Effector memory CD4-positive, alpha-beta T cell (primary cell): ENCODE measurements at regions not wholly inside any gene's neighbourhood (a gene's known extent, or its start where the extent isn't known, plus 50 kb on each side); places are given as distances from the start of the nearest gene placed in this dataset.

Experiments
- DNase-seq, 3 donors: peaks; one replicate each; pipeline ENCODE4 v3.0.0-alpha.2; 2020
- H3K27ac ChIP-seq: 2 replicates; pipeline ENCODE4 v1.7.0; 2013; ENCODE audit warnings: mild to moderate bottlenecking, low read length, moderate library complexity; ENCODE audit not compliant: insufficient read depth, poor library complexity, severe bottlenecking
- H3K27me3 ChIP-seq: replicated peaks from 2 replicates; pipeline ENCODE4 v1.7.0; 2013; ENCODE audit warnings: mild to moderate bottlenecking, low read length; ENCODE audit not compliant: insufficient read depth, control insufficient read depth, poor library complexity, severe bottlenecking
- H3K36me3 ChIP-seq: 2 replicates; pipeline ENCODE4 v1.7.0; 2013; ENCODE audit warnings: mild to moderate bottlenecking, low read length, moderate library complexity; ENCODE audit not compliant: control insufficient read depth, insufficient read depth
- H3K4me1 ChIP-seq: 2 replicates; pipeline ENCODE4 v1.7.0; 2013; ENCODE audit warnings: low read length, mild to moderate bottlenecking; ENCODE audit not compliant: control insufficient read depth, insufficient read depth, poor library complexity, severe bottlenecking
- H3K4me3 ChIP-seq: 2 replicates; pipeline ENCODE4 v1.7.0; 2013; ENCODE audit warnings: low read length, low read depth, mild to moderate bottlenecking; ENCODE audit not compliant: insufficient read depth, poor library complexity, severe bottlenecking
- H3K9me3 ChIP-seq: 2 replicates; pipeline ENCODE4 v1.7.0; 2013; ENCODE audit warnings: mild to moderate bottlenecking, low read length, moderate library complexity; ENCODE audit not compliant: control insufficient read depth

DNA sequence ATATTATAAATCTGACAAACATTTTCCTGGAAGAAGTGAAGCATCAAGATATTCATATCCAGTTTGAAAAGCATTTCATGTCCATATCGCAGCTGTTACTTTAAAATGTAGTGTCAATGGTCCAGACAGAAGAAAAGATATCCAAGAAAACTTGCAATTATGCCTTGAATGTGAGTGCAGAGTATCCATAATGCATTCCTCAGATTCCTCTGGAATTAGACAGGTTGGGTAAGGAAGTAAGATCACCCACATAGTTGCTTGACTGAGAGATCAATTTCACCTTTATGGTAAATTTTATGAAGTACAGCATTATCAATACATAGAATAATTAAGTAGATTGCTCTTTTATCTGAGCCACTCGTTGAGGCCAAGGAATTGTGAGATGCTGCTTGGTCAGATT lies 327.0 kb upstream of the SLITRK5 start:
- no peaks in the 10 kb centered on the region for H3K9me3 ChIP-seq
- H3K27ac ChIP-seq: no peak overlapping the region
- no peak for DNase-seq
- no peaks in the 10 kb centered on the region for H3K4me1 ChIP-seq
- H3K27me3 ChIP-seq: no peaks in the 10 kb centered on the region
- H3K36me3 ChIP-seq: no peaks in the 10 kb centered on the region
- no peak overlapping the region for H3K4me3 ChIP-seq

DNA sequence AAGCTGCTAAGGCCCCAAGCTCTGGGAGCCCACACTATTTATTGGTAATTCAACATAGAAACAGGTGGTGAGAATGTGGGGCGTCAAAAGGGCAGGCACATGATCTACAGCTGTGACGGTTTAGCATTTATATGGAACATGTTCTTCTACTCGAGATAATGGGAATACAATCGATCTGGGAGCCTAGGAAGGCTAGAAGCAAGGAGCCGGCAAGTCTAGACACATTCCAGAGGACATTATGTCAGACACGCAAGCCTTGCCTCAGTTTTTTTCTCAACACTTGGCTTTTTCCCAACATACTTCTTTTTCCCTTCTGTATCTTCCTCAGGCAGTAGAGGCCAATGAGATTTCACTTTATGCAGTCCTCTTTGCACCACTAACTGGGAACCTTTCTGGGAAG lies 315.7 kb upstream of the SLITRK5 start:
- no peaks in the 10 kb centered on the region for H3K36me3 ChIP-seq
- no peaks in the 10 kb centered on the region for H3K4me1 ChIP-seq
- H3K27me3 ChIP-seq: no peaks in the 10 kb centered on the region
- no peak overlapping the region for H3K4me3 ChIP-seq
- no peaks in the 10 kb centered on the region for H3K9me3 ChIP-seq
- DNase-seq: no peak
- no peak overlapping the region for H3K27ac ChIP-seq

GRCh38 chr13:87356314-87356713 lies 314.9 kb upstream of the SLITRK5 start:
- H3K36me3 ChIP-seq: no peaks in the 10 kb centered on the region
- no peak overlapping the region for H3K4me3 ChIP-seq
- H3K4me1 ChIP-seq: no peaks in the 10 kb centered on the region
- no peaks in the 10 kb centered on the region for H3K9me3 ChIP-seq
- H3K27ac ChIP-seq: no peak overlapping the region
- no peaks in the 10 kb centered on the region for H3K27me3 ChIP-seq
- DNase-seq: no peak

- Histone ChIP-seq H3K27me3 (no peaks in the 10 kb centered on the region), H3K9me3 (no peaks in the 10 kb centered on the region), H3K4me1 (no peaks in the 10 kb centered on the region), H3K36me3 (no peaks in the 10 kb centered on the region), H3K27ac (no peak overlapping the region), H3K4me3 (no peak overlapping the region)
- DNase-seq: no peak
Measured at GRCh38 chr13:87358319-87358718, 312.9 kb upstream of the SLITRK5 start.

- no peaks in the 10 kb centered on the region for H3K27me3 ChIP-seq
Measured at GRCh38 chr13:87361216-87361615, 310.0 kb upstream of the SLITRK5 start.

GRCh38 chr13:87368639-87369038 lies 302.5 kb upstream of the SLITRK5 start:
- Histone ChIP-seq H3K27ac (no peak overlapping the region), H3K4me3 (no peak overlapping the region), H3K9me3 (no peaks in the 10 kb centered on the region), H3K27me3 (no peaks in the 10 kb centered on the region), H3K4me1 (no peaks in the 10 kb centered on the region), H3K36me3 (no peaks in the 10 kb centered on the region)
- no peak for DNase-seq

More at GRCh38 chr13:87361216-87361615, 310.0 kb upstream of the SLITRK5 start:
- DNase-seq: no peak
- H3K4me3 ChIP-seq: no peak overlapping the region
- no peaks in the 10 kb centered on the region for H3K9me3 ChIP-seq
- H3K27ac ChIP-seq: no peak overlapping the region
- H3K4me1 ChIP-seq: no peaks in the 10 kb centered on the region
- no peaks in the 10 kb centered on the region for H3K36me3 ChIP-seq

DNA sequence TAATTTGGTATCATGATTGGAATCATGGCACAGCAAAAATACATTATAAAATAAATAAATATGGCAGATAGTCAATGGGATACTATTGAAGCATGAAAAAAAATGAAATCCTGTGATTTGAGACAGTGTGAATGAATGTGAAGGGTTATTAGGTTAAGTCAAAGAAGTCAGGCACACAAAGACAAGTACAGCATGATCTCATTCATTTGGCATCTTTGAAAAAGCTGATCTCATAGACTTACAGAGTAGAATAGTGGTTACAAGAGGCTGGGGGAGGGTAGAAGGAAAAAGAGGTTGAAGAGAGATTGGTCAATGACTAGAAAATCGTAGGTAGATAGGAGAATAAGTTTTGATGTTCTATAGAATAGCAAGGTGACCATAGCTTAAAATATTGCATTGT lies 295.1 kb upstream of the SLITRK5 start:
- Histone ChIP-seq H3K27ac (no peak overlapping the region), H3K4me1 (no peaks in the 10 kb centered on the region), H3K9me3 (no peaks in the 10 kb centered on the region)

GRCh38 chr13:87384099-87384498 lies 287.1 kb upstream of the SLITRK5 start:
- Histone ChIP-seq H3K4me1 (no peaks in the 10 kb centered on the region), H3K4me3 (no peak overlapping the region), H3K9me3 (no peaks in the 10 kb centered on the region), H3K27me3 (no peaks in the 10 kb centered on the region), H3K36me3 (no peaks in the 10 kb centered on the region), H3K27ac (no peak overlapping the region)
- no peak for DNase-seq

More for the DNA sequence above, 295.1 kb upstream of the SLITRK5 start:
- Histone ChIP-seq H3K4me3 (no peak overlapping the region), H3K27me3 (no peaks in the 10 kb centered on the region), H3K36me3 (no peaks in the 10 kb centered on the region)
- no peak for DNase-seq

DNA sequence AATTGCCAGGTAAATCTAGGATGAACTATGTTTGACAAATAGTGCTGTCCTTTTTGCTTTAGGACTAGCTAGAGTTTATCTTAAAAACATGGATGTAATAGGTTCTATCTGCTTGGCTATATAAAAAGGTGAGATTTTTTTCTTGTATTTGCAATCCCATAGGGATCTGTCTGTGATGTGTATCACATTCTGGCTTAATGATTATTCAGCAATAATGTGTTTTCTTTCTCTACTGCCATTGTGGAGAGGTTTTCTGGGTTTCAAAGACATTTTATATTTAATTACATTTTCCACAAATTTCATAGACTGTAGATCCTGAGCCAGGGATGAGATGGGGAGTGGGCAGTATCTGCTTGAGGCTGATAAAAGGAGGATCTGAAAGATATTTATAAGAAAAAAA lies 277.8 kb upstream of the SLITRK5 start:
- DNase-seq: no peak
- Histone ChIP-seq H3K27me3 (no peaks in the 10 kb centered on the region), H3K9me3 (no peaks in the 10 kb centered on the region), H3K4me1 (no peaks in the 10 kb centered on the region), H3K27ac (no peak overlapping the region), H3K4me3 (no peak overlapping the region), H3K36me3 (no peaks in the 10 kb centered on the region)

DNA sequence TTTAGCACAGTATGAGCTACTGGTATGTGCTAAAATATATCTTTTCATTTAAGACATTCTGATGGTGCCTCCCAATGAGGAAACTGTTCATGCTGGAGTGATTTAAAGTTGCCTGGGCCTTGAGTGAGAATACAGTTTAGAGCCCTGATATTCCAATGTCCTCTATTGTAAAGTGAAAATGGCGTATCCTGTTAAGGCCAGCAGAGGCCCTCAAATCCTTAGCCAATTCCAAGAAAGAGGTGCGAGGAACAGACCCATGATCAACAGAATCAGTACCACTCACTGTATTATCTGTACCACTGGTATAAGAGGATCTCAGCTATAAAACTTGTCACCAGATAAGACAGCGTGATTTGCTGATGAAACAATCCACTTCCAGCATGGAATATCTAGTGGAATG lies 273.1 kb upstream of the SLITRK5 start:
- Histone ChIP-seq H3K4me1 (no peaks in the 10 kb centered on the region), H3K36me3 (no peaks in the 10 kb centered on the region), H3K27ac (no peak overlapping the region), H3K9me3 (no peaks in the 10 kb centered on the region), H3K27me3 (no peaks in the 10 kb centered on the region), H3K4me3 (no peak overlapping the region)
- no peak for DNase-seq
